D721Med (cell line): ENCODE measurements at regions not wholly inside any gene's neighbourhood (a gene's known extent, or its start where the extent isn't known, plus 50 kb on each side); places are given as distances from the start of the nearest gene placed in this dataset.

ENCODE experiments used
- DNase-seq: peaks from one replicate; pipeline ENCODE4 v3.0.0; 2011; ENCODE audit warnings: low spot score; ENCODE audit not compliant: insufficient read length
- FAIRE-seq: peaks from 2 replicates; lab custom pipeline; 2011; peaks lifted over from hg19 to GRCh38; lab: Jason Lieb, UNC
- TF ChIP-seq, protein P1 (sequence below): IDR thresholded peaks from 2 replicates; pipeline ENCODE4 v1.5.1; 2012; ENCODE audit warnings: mild to moderate bottlenecking, control low read depth; ENCODE audit not compliant: insufficient read depth; ENCODE audit errors: missing control alignments

DNA sequence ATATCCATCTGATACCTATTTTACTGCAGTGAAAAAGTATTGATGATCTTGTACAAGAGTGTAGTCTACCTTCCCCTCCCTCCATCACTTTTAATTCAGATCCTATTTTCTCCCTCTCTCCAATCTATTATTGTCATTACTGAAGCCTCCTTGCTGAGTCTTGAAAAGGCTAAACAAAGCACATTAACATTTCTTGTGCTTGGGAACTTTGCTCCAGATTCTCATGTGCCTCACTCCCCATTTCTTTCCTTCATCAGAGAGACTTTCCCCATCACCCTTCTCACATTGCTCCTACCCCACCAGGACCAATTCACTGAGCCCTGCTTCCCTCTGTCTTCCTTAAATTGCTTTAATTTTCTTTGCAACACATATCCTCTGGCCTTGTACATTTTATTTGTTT is 736.2 kb upstream of the GCFC2 start:
- TF ChIP-seq, protein P1, sequence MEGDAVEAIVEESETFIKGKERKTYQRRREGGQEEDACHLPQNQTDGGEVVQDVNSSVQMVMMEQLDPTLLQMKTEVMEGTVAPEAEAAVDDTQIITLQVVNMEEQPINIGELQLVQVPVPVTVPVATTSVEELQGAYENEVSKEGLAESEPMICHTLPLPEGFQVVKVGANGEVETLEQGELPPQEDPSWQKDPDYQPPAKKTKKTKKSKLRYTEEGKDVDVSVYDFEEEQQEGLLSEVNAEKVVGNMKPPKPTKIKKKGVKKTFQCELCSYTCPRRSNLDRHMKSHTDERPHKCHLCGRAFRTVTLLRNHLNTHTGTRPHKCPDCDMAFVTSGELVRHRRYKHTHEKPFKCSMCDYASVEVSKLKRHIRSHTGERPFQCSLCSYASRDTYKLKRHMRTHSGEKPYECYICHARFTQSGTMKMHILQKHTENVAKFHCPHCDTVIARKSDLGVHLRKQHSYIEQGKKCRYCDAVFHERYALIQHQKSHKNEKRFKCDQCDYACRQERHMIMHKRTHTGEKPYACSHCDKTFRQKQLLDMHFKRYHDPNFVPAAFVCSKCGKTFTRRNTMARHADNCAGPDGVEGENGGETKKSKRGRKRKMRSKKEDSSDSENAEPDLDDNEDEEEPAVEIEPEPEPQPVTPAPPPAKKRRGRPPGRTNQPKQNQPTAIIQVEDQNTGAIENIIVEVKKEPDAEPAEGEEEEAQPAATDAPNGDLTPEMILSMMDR = no peak
- no peak for DNase-seq
- no peak for FAIRE-seq

DNA sequence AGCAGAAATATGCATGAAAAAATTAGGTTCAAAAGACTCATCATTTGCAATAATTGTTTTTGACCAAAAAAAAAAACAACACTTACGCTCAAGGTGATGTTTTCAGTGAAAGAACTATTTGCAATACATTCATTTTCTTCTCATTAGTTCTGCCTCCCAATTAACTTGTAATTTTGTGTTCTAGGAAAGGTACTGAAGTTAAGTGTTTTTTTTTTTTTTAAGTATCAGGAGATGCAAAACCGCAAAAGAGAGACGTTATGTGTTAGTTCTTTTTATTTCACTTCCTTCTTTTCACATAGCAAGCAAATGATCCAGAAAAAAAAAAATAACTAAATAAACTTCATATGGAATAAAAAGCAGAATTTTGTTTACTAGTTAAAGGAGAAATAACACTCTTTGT is 735.2 kb upstream of the GCFC2 start:
- DNase-seq = no peak
- TF ChIP-seq, protein P1 = no peak
- FAIRE-seq = no peak

DNA sequence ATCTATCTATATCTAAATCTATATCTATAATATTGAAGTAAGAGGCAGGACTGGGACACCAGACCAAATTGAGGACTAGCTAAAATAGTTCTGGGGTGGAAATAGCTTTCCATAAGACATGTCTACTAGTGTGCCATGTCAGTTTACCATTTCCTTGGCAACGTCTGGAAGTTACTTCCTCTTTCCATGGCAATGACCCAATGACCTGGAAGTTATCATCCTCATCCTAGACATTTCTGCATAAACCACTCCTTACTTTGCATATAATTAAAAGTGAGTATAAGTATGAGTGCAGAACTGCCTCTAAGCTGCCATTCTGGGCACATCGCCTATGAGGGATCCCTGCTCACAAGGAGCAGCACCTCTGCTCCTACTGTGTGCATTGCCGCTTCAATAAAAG is 734.0 kb upstream of the GCFC2 start:
- TF ChIP-seq, protein P1 = no peak
- DNase-seq = no peak
- FAIRE-seq = no peak

DNA sequence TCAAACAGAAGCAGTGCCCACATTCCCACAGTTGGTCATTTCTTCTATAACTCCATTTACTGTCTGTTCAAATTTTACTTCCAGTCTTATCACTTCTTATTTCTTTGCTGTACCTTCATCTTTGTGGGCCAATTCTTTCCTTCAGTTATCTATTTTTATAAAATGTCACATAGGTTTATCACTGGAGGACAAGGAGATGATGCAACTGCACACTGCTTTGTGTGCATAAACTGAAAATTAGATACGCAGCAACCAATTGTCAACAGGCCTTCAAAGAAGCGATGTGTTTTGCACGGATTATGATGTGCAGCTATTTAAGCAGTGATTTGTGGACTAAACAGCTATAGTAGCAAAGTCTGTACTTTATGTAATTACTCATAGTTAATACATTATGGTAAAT is 726.8 kb upstream of the GCFC2 start:
- TF ChIP-seq, protein P1 = no peak
- no peak for DNase-seq
- FAIRE-seq = no peak

DNA sequence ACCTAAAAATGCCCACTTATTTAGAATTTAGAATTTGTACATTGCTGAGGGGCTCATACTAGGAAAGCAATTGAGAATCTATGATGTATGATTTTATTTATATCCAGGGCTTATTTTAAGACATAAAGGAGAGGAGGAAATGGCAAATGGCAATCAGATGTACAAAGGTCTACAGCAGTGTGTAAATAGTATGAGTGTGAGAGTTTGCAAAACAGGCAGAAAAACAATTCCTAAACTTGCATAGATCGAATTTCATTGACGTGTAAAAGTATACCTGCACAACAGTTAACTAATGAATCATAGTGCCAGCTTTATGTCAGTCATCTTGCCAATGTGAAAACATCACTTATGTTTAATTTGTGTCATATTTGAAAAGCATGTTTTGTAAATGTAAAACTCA is 718.7 kb upstream of the GCFC2 start:
- TF ChIP-seq, protein P1 = no peak
- DNase-seq (no peak), FAIRE-seq (no peak)

DNA sequence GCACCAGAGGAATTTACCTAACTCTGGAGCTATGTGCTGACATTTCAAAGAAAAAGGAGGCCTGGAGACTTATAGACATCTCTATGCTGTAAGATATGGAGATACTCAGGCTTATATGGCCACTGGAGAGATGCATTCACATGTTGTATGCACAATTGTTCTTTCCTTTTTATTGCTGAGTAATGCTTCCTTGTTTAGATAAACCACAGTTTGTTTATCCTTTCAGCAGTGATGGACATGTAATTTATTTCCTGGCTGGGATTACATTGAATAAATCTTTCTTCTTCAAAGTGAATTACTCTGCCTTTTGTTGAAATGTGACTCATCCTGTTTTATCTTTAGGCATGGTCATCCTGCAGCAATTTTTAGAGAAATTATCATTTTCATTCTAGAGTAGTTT is 716.7 kb upstream of the GCFC2 start:
- DNase-seq (no peak), FAIRE-seq (no peak)
- TF ChIP-seq, protein P1 = no peak

DNA sequence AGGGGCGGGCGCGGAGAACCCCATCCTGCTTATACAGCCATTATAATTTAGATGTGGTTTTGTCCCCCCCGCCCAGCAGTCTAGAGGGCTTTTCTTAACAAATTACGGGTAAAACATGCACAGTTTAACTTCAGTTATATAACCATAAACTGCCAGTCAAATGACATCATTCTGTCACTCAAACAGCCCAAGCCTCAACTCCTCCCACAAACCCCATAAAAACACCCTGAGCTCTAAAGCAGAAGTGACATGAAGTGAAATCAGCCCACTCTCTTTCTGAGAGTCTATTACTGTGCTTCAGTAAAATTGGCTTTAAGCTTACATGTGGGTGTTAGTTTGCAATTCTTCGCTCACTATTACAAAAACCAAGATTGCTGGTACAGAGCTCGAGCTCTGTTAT is 705.1 kb upstream of the GCFC2 start:
- TF ChIP-seq, protein P1 = no peak
- DNase-seq = no peak
- no peak for FAIRE-seq
